CD4-positive, alpha-beta memory T cell (primary cell): ENCODE measurements at regions not wholly inside any gene's neighbourhood (a gene's known extent, or its start where the extent isn't known, plus 50 kb on each side); places are given as distances from the start of the nearest gene placed in this dataset.

Experiments
- CTCF ChIA-PET: fragments of 350-600 bp; sonication (Branson Sonifier 250); formaldehyde crosslinking; loops from one replicate; lab custom pipeline; 2021; ENCODE audit warnings: inconsistent platforms; ENCODE audit not compliant: partially characterized antibody; lab: Charles Lee
- POLR2A ChIA-PET: fragments of 350-600 bp; sonication (Branson Sonifier 250); formaldehyde crosslinking; loops from one replicate; lab custom pipeline; 2021; ENCODE audit not compliant: partially characterized antibody; lab: Charles Lee
- DNase-seq, 5 donors: peaks; one replicate each; pipeline versions ENCODE4 v3.0.0 to v3.0.0-alpha.2; 2020 to 2022; ENCODE audit warnings: mixed read lengths in 1 of 5
- H3K27ac ChIP-seq: one replicate; pipeline ENCODE4 v1.7.0; 2013; ENCODE audit warnings: low read depth, low read length
- H3K27me3 ChIP-seq: 2 replicates; pipeline ENCODE4 v1.7.0; 2013; ENCODE audit warnings: mild to moderate bottlenecking, low read length, moderate library complexity; ENCODE audit not compliant: insufficient read depth
- H3K36me3 ChIP-seq: 2 replicates; pipeline ENCODE4 v1.7.0; 2013; ENCODE audit warnings: mild to moderate bottlenecking, low read length, moderate library complexity; ENCODE audit not compliant: insufficient read depth
- H3K4me1 ChIP-seq: 2 replicates; pipeline ENCODE4 v1.7.0; 2013; ENCODE audit warnings: mild to moderate bottlenecking, low read length, moderate library complexity; ENCODE audit not compliant: insufficient read depth
- H3K4me3 ChIP-seq, 2 donors: one replicate each; pipeline ENCODE4 v1.7.0; 2013; ENCODE audit warnings: low read length in 2 of 2, mild to moderate bottlenecking in 1 of 2
- H3K9me3 ChIP-seq, 2 donors: one replicate each; pipeline ENCODE4 v1.7.0; 2013; ENCODE audit warnings: low read length in 2 of 2, control low read depth in 1 of 2; ENCODE audit not compliant: control insufficient read depth in 1 of 2
- H3K27ac Mint-ChIP-seq, 7 donors: one replicate each; pipeline ENCODE4 v1.8.0; 2020 to 2021; ENCODE audit warnings: mixed read lengths in 7 of 7, mild to moderate bottlenecking in 6 of 7, inconsistent platforms in 3 of 7, moderate library complexity in 3 of 7
- H3K27me3 Mint-ChIP-seq, 2 donors: one replicate each; pipeline ENCODE4 v1.8.0; 2020 to 2021; ENCODE audit warnings: mixed read lengths in 2 of 2
- H3K36me3 Mint-ChIP-seq, 2 donors: one replicate each; pipeline ENCODE4 v1.8.0; 2020 to 2021; ENCODE audit warnings: mixed read lengths in 2 of 2, inconsistent platforms in 1 of 2, mild to moderate bottlenecking in 1 of 2
- H3K4me1 Mint-ChIP-seq, 4 donors: one replicate each; pipeline ENCODE4 v1.8.0; 2020 to 2021; ENCODE audit warnings: mixed read lengths in 4 of 4, mild to moderate bottlenecking in 1 of 4
- H3K4me3 Mint-ChIP-seq, 8 donors: one replicate each; pipeline ENCODE4 v1.8.0; 2020 to 2021; ENCODE audit warnings: mixed read lengths in 8 of 8, mild to moderate bottlenecking in 7 of 8, moderate library complexity in 6 of 8, inconsistent platforms in 3 of 8
- H3K9me3 Mint-ChIP-seq, 8 donors: one replicate each; pipeline ENCODE4 v1.8.0; 2020 to 2021; ENCODE audit warnings: mixed read lengths in 8 of 8, mild to moderate bottlenecking in 5 of 8, inconsistent platforms in 3 of 8, moderate library complexity in 1 of 8
- intact Hi-C: fragments of 100-400 bp; cut with micrococcal nuclease; formaldehyde crosslinking; loops from one replicate; pipeline ENCODE4 v1.15.1; 2023

- Mint-ChIP-seq H3K27ac (peak overlapping the region; percentile 74 to 93 (median 88)), H3K27me3 (no peaks in the 10 kb centered on the region), H3K4me1 (peaks cover 32 to 56% (median 47%) of the 10 kb centered on the region in 4 donors), H3K4me3 (peak overlapping the region in 7 of 8 donors; percentile 27 to 67 (median 50)), H3K9me3 (peaks cover 0 to 8% (median 2%) of the 10 kb centered on the region in 8 donors), H3K36me3 (peaks cover 0 to 3% of the 10 kb centered on the region in 2 donors)
- Histone ChIP-seq H3K4me1 (peaks cover 41% of the 10 kb centered on the region), H3K36me3 (no peaks in the 10 kb centered on the region), H3K9me3 (no peaks in the 10 kb centered on the region), H3K27ac (peak overlapping the region; percentile 32), H3K27me3 (no peaks in the 10 kb centered on the region), H3K4me3 (peak overlapping the region in 1 of 2 donors; percentile 2)
- peak in 4 of 5 donors; percentile 34 to 46 (median 42) for DNase-seq
- ChIA-PET CTCF (interaction anchor here (1.1 to 3.9 kb wide), 8 partner anchors 9 to 727 kb away, joined by 3 to 13 read pairs (median 4); partner anchors contain the start of gene EOMES), POLR2A (interaction anchor here (0.8 to 3.2 kb wide), 8 partner anchors 19 to 487 kb away, joined by 3 to 22 read pairs (median 4); partner anchors contain the start of genes AZI2, EOMES and ZCWPW2)
- intact Hi-C loops, result loop anchor here (2.0 to 5.0 kb wide), 2 partner anchors 13 to 134 kb away; no protein-coding TSS in a partner anchor
Measured at GRCh38 chr3:27861046-27862036, 139.2 kb upstream of the EOMES start.

GRCh38 chr3:27865731-27866130, 143.6 kb upstream of the EOMES start:
- peaks cover 17 to 22% (median 20%) of the 10 kb centered on the region in 4 donors for H3K4me1 Mint-ChIP-seq
- peaks cover 2 to 24% (median 16%) of the 10 kb centered on the region in 8 donors for H3K9me3 Mint-ChIP-seq
- H3K4me1 ChIP-seq, result peaks cover 21% of the 10 kb centered on the region
- DNase-seq, result no peak
- H3K27me3 ChIP-seq, result no peaks in the 10 kb centered on the region
- no peak overlapping the region for H3K4me3 ChIP-seq
- H3K9me3 ChIP-seq, result no peaks in the 10 kb centered on the region
- H3K27ac ChIP-seq, result no peak overlapping the region
- ChIA-PET POLR2A (no interaction called here), CTCF (no interaction called here)
- no peak overlapping the region for H3K4me3 Mint-ChIP-seq
- intact Hi-C loops, result no loop called here
- H3K27me3 Mint-ChIP-seq, result no peaks in the 10 kb centered on the region
- H3K27ac Mint-ChIP-seq, result no peak overlapping the region
- H3K36me3 ChIP-seq, result no peaks in the 10 kb centered on the region
- peaks cover 5 to 18% of the 10 kb centered on the region in 2 donors for H3K36me3 Mint-ChIP-seq

GRCh38 chr3:27869152-27869551, 147.0 kb upstream of the EOMES start:
- Mint-ChIP-seq H3K27ac (peak overlapping the region in 1 of 7 donors; percentile 9), H3K27me3 (peaks cover 0 to 1% of the 10 kb centered on the region in 2 donors), H3K4me1 (peaks cover 0 to 5% (median 1%) of the 10 kb centered on the region in 4 donors), H3K36me3 (peaks cover 5 to 18% of the 10 kb centered on the region in 2 donors), H3K9me3 (peaks cover 2 to 25% (median 16%) of the 10 kb centered on the region in 8 donors), H3K4me3 (peak overlapping the region in 1 of 8 donors; percentile 28)
- DNase-seq, result no peak
- Histone ChIP-seq H3K9me3 (no peaks in the 10 kb centered on the region), H3K4me3 (no peak overlapping the region), H3K27ac (no peak overlapping the region), H3K36me3 (no peaks in the 10 kb centered on the region), H3K4me1 (no peaks in the 10 kb centered on the region), H3K27me3 (no peaks in the 10 kb centered on the region)
- POLR2A ChIA-PET, result interaction anchor here (1.4 kb wide), 1 partner anchor 13 kb away, joined by 4 read pairs; no protein-coding TSS in a partner anchor
- CTCF ChIA-PET, result interaction anchor here (1.7 to 1.8 kb wide), 2 partner anchors 9 to 147 kb away, joined by 5 read pairs; partner anchors contain the start of gene EOMES
- intact Hi-C loops, result no loop called here

DNA sequence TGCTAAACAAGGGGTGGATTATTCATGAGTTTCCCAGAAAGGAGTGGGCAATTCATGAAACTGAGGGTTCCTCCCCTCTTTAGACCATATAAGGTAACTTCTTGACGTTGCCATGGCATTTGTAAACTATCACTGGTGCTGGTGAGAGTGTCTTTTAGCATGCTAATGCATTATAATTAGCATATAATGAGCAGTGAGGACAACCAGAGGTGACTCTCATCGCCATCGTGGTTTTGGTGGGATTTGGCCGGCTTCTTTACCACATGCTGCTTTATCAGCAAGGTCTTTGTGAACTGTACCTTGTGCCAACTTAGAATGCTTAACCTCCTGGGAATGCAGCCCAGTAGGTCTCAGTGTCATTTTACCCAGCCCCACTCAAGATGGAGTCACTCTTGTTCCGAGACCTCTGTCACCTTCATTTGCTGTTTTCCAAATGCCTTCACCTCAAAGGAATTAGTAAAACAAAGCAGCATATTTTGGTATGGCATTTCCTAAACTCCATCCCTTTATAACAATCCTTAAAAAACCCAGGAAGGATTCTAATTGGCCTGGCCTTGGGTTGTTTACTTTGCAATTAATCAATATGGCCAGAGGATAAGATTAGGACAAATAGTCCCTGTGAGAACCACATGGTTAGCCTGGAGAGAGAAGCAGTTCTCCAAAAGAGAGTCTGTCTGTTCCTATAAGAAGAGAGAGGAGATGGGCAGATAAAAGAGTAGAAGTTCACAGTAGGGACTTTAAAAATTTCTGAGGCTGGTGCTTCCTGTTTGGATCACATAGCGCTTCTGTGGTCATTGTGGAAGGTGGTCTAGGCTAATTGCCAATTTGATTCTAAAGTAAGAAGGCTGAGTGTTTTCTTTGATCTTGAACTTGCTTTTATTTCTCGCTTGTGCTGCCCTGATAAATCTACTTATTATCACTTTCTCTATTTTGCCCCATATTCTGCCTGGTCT, 155.2 kb upstream of the EOMES start:
- DNase-seq, result peak in 2 of 5 donors; percentile 21 to 25
- intact Hi-C loops, result no loop called here
- peaks cover 41 to 72% (median 57%) of the 10 kb centered on the region in 4 donors for H3K4me1 Mint-ChIP-seq

GRCh38 chr3:27878014-27878383, 155.9 kb upstream of the EOMES start:
- Histone ChIP-seq H3K4me3 (no peak overlapping the region), H3K9me3 (no peaks in the 10 kb centered on the region), H3K27me3 (no peaks in the 10 kb centered on the region), H3K4me1 (peaks cover 67% of the 10 kb centered on the region), H3K36me3 (no peaks in the 10 kb centered on the region), H3K27ac (no peak overlapping the region)
- Mint-ChIP-seq H3K36me3 (no peaks in the 10 kb centered on the region), H3K4me3 (peak overlapping the region; percentile 0 to 74 (median 47)), H3K27me3 (peaks cover 0 to 1% of the 10 kb centered on the region in 2 donors), H3K9me3 (peaks cover 0 to 4% (median 0%) of the 10 kb centered on the region in 8 donors), H3K4me1 (peaks cover 42 to 72% (median 62%) of the 10 kb centered on the region in 4 donors), H3K27ac (peak overlapping the region; percentile 8 to 87 (median 32))
- DNase-seq, result peak in 1 of 5 donors; percentile 11
- intact Hi-C loops, result no loop called here
- ChIA-PET POLR2A (interaction anchor here (0.8 kb wide), 1 partner anchor 150 kb away, joined by 3 read pairs; no protein-coding TSS in a partner anchor), CTCF (interaction anchor here (1.2 to 1.8 kb wide), 3 partner anchors 9 to 157 kb away, joined by 4 to 6 read pairs (median 5); partner anchors contain the start of gene EOMES)

More for the DNA sequence above, 155.2 kb upstream of the EOMES start:
- H3K4me3 Mint-ChIP-seq, result peak overlapping the region; percentile 0 to 74 (median 47)
- Histone ChIP-seq H3K9me3 (no peaks in the 10 kb centered on the region), H3K27me3 (no peaks in the 10 kb centered on the region), H3K4me3 (no peak overlapping the region), H3K27ac (no peak overlapping the region), H3K36me3 (no peaks in the 10 kb centered on the region), H3K4me1 (peaks cover 65% of the 10 kb centered on the region)
- CTCF ChIA-PET, result interaction anchor here (1.4 kb wide), 1 partner anchor 8 kb away, joined by 5 read pairs; no protein-coding TSS in a partner anchor
- POLR2A ChIA-PET, result no interaction called here
- no peaks in the 10 kb centered on the region for H3K36me3 Mint-ChIP-seq
- peak overlapping the region; percentile 8 to 87 (median 32) for H3K27ac Mint-ChIP-seq
- peaks cover 0 to 4% (median 0%) of the 10 kb centered on the region in 8 donors for H3K9me3 Mint-ChIP-seq
- peaks cover 0 to 1% of the 10 kb centered on the region in 2 donors for H3K27me3 Mint-ChIP-seq
